ENCODE measurements at regions not wholly inside any gene's neighbourhood (a gene's known extent, or its start where the extent isn't known, plus 50 kb on each side); places are given as distances from the start of the nearest gene placed in this dataset.

DNA sequence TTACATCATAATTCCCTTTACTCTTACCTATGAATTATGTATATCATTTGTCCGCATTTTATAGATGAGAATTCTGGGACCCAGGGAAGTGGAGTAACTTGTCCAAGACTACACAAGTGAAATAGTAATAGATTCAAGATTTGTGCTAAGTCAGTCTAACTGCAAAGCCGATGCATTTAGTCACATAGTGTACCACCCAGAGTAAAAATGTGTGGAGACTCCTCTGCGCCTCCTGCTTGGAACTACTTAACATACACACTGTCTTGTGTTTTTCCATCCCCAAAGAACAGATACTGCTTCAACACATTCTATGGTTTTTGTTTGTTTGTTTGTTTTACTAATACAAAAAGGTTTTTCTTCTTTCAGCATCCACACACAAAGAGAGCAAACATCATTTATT, 729.8 kb downstream of the PRELID2 start:
- ATAC-seq: no peak

DNA sequence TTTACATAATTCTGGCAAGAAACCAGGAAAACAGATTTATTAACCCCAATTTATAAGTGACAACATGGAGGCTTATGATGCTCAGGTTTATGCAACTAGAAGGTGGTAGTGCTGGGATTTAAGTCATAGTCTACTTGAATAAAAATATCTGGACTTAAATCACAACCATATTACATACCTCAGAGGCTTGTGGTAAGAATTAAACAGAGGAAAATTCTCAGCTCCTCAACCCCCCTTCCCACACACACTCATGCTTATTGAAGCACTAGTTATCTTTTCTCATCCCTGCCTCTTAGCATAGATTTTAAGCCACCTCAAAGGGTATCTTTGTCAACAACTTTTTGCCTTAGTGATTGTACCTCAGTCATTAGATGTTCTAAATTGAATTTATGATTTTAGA, 731.0 kb downstream of the PRELID2 start:
- no peak for ATAC-seq
- TF ChIP-seq PPARA (CRISPR knock-in tag; IDR thresholded peaks at IDR 0.05; ENCODE audit: borderline replicate concordance) (no peak), TOX (CRISPR knock-in tag; IDR thresholded peaks at IDR 0.05; ENCODE audit: borderline replicate concordance) (no peak), ISL1 (CRISPR knock-in tag; IDR thresholded peaks at IDR 0.05) (no peak), ZFP30 (CRISPR knock-in tag; IDR thresholded peaks at IDR 0.05) (no peak), ARNTL (CRISPR knock-in tag; IDR thresholded peaks at IDR 0.05; ENCODE audit: borderline replicate concordance, low read depth) (no peak), SNAI2 (CRISPR knock-in tag; IDR thresholded peaks at IDR 0.05) (no peak), ZFP3 (CRISPR knock-in tag; IDR thresholded peaks at IDR 0.05) (no peak), ZNF8 (CRISPR knock-in tag; IDR thresholded peaks at IDR 0.05) (no peak), CSDC2 (CRISPR knock-in tag; IDR thresholded peaks at IDR 0.05) (no peak), OSR1 (CRISPR knock-in tag; IDR thresholded peaks at IDR 0.05) (no peak), ZNF70 (CRISPR knock-in tag; IDR thresholded peaks at IDR 0.05) (no peak), ZNF565 (CRISPR knock-in tag; conservative IDR thresholded peaks at IDR 0.05; ENCODE audit: low read depth) (no peak), ZC3H10 (CRISPR knock-in tag; IDR thresholded peaks at IDR 0.05) (no peak)
- TF ChIP-seq, protein P1, sequence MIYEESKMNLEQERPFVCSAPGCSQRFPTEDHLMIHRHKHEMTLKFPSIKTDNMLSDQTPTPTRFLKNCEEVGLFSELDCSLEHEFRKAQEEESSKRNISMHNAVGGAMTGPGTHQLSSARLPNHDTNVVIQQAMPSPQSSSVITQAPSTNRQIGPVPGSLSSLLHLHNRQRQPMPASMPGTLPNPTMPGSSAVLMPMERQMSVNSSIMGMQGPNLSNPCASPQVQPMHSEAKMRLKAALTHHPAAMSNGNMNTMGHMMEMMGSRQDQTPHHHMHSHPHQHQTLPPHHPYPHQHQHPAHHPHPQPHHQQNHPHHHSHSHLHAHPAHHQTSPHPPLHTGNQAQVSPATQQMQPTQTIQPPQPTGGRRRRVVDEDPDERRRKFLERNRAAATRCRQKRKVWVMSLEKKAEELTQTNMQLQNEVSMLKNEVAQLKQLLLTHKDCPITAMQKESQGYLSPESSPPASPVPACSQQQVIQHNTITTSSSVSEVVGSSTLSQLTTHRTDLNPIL (CRISPR knock-in tag; IDR thresholded peaks at IDR 0.05; ENCODE audit: low read depth): no peak
- TF ChIP-seq, protein P2, sequence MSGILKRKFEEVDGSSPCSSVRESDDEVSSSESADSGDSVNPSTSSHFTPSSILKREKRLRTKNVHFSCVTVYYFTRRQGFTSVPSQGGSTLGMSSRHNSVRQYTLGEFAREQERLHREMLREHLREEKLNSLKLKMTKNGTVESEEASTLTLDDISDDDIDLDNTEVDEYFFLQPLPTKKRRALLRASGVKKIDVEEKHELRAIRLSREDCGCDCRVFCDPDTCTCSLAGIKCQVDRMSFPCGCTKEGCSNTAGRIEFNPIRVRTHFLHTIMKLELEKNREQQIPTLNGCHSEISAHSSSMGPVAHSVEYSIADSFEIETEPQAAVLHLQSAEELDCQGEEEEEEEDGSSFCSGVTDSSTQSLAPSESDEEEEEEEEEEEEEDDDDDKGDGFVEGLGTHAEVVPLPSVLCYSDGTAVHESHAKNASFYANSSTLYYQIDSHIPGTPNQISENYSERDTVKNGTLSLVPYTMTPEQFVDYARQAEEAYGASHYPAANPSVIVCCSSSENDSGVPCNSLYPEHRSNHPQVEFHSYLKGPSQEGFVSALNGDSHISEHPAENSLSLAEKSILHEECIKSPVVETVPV (CRISPR knock-in tag; IDR thresholded peaks at IDR 0.05): no peak
- TF ChIP-seq, protein P3, sequence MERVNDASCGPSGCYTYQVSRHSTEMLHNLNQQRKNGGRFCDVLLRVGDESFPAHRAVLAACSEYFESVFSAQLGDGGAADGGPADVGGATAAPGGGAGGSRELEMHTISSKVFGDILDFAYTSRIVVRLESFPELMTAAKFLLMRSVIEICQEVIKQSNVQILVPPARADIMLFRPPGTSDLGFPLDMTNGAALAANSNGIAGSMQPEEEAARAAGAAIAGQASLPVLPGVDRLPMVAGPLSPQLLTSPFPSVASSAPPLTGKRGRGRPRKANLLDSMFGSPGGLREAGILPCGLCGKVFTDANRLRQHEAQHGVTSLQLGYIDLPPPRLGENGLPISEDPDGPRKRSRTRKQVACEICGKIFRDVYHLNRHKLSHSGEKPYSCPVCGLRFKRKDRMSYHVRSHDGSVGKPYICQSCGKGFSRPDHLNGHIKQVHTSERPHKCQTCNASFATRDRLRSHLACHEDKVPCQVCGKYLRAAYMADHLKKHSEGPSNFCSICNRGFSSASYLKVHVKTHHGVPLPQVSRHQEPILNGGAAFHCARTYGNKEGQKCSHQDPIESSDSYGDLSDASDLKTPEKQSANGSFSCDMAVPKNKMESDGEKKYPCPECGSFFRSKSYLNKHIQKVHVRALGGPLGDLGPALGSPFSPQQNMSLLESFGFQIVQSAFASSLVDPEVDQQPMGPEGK (CRISPR knock-in tag; IDR thresholded peaks at IDR 0.05; ENCODE audit: borderline replicate concordance): no peak

More for the DNA sequence above, 729.8 kb downstream of the PRELID2 start:
- TF ChIP-seq, protein P2 (CRISPR knock-in tag; IDR thresholded peaks at IDR 0.05): no peak
- TF ChIP-seq ZC3H10 (CRISPR knock-in tag; IDR thresholded peaks at IDR 0.05) (no peak), RARB (CRISPR knock-in tag; IDR thresholded peaks at IDR 0.05) (no peak), TOX (CRISPR knock-in tag; IDR thresholded peaks at IDR 0.05; ENCODE audit: borderline replicate concordance) (no peak), ZFP3 (CRISPR knock-in tag; IDR thresholded peaks at IDR 0.05) (no peak), ZFP30 (CRISPR knock-in tag; IDR thresholded peaks at IDR 0.05) (no peak), TCF4 (CRISPR knock-in tag; IDR thresholded peaks at IDR 0.05; ENCODE audit: borderline replicate concordance) (no peak), OSR1 (CRISPR knock-in tag; IDR thresholded peaks at IDR 0.05) (no peak), ISL1 (CRISPR knock-in tag; IDR thresholded peaks at IDR 0.05) (no peak), CSDC2 (CRISPR knock-in tag; IDR thresholded peaks at IDR 0.05) (no peak), ESRRG (CRISPR knock-in tag; IDR thresholded peaks at IDR 0.05) (no peak), SNAI2 (CRISPR knock-in tag; IDR thresholded peaks at IDR 0.05) (no peak), ZNF565 (CRISPR knock-in tag; conservative IDR thresholded peaks at IDR 0.05; ENCODE audit: low read depth) (no peak), GLIS3 (CRISPR knock-in tag; IDR thresholded peaks at IDR 0.05) (no peak), ZNF8 (CRISPR knock-in tag; IDR thresholded peaks at IDR 0.05) (no peak), ARNTL (CRISPR knock-in tag; IDR thresholded peaks at IDR 0.05; ENCODE audit: borderline replicate concordance, low read depth) (no peak)
- TF ChIP-seq, protein P3 (CRISPR knock-in tag; IDR thresholded peaks at IDR 0.05; ENCODE audit: borderline replicate concordance): no peak
- TF ChIP-seq, protein P4, sequence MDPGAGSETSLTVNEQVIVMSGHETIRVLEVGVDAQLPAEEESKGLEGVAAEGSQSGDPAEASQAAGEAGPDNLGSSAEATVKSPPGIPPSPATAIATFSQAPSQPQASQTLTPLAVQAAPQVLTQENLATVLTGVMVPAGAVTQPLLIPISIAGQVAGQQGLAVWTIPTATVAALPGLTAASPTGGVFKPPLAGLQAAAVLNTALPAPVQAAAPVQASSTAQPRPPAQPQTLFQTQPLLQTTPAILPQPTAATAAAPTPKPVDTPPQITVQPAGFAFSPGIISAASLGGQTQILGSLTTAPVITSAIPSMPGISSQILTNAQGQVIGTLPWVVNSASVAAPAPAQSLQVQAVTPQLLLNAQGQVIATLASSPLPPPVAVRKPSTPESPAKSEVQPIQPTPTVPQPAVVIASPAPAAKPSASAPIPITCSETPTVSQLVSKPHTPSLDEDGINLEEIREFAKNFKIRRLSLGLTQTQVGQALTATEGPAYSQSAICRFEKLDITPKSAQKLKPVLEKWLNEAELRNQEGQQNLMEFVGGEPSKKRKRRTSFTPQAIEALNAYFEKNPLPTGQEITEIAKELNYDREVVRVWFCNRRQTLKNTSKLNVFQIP (CRISPR knock-in tag; IDR thresholded peaks at IDR 0.05; ENCODE audit: borderline replicate concordance, low read depth): no peak
- TF ChIP-seq, protein P5, sequence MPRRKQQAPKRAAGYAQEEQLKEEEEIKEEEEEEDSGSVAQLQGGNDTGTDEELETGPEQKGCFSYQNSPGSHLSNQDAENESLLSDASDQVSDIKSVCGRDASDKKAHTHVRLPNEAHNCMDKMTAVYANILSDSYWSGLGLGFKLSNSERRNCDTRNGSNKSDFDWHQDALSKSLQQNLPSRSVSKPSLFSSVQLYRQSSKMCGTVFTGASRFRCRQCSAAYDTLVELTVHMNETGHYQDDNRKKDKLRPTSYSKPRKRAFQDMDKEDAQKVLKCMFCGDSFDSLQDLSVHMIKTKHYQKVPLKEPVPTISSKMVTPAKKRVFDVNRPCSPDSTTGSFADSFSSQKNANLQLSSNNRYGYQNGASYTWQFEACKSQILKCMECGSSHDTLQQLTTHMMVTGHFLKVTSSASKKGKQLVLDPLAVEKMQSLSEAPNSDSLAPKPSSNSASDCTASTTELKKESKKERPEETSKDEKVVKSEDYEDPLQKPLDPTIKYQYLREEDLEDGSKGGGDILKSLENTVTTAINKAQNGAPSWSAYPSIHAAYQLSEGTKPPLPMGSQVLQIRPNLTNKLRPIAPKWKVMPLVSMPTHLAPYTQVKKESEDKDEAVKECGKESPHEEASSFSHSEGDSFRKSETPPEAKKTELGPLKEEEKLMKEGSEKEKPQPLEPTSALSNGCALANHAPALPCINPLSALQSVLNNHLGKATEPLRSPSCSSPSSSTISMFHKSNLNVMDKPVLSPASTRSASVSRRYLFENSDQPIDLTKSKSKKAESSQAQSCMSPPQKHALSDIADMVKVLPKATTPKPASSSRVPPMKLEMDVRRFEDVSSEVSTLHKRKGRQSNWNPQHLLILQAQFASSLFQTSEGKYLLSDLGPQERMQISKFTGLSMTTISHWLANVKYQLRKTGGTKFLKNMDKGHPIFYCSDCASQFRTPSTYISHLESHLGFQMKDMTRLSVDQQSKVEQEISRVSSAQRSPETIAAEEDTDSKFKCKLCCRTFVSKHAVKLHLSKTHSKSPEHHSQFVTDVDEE (CRISPR knock-in tag; IDR thresholded peaks at IDR 0.05): no peak
